Stimulated activated CD8-positive, alpha-beta memory T cell treated with anti-CD3 and anti-CD28 coated beads, Interleukin-7, amount 100 ng/mL, for 48 hours (primary cell): ENCODE measurements at regions not wholly inside any gene's neighbourhood (a gene's known extent, or its start where the extent isn't known, plus 50 kb on each side); places are given as distances from the start of the nearest gene placed in this dataset.

Source experiments
- DNase-seq, 2 donors: peaks; one replicate each; pipeline ENCODE4 v3.0.0-alpha.2; 2020; ENCODE audit warnings: low read depth in 1 of 2; ENCODE audit errors: extremely low read depth in 1 of 2

GRCh38 chr5:2303431-2304100 is 420.8 kb upstream of the IRX4 start:
- no peak for DNase-seq

- DNase-seq = no peak
Observed at GRCh38 chr5:2302169-2302568, 419.4 kb upstream of the IRX4 start.

- DNase-seq = no peak
Observed at GRCh38 chr5:2300861-2301574, 418.3 kb upstream of the IRX4 start.

GRCh38 chr5:2300421-2300820 is 417.7 kb upstream of the IRX4 start:
- no peak for DNase-seq

GRCh38 chr5:2299388-2300220 is 416.9 kb upstream of the IRX4 start:
- DNase-seq = no peak

- no peak for DNase-seq
Observed at GRCh38 chr5:2298781-2299180, 416.1 kb upstream of the IRX4 start.

GRCh38 chr5:2297991-2298390 is 415.3 kb upstream of the IRX4 start:
- DNase-seq = no peak

GRCh38 chr5:2295476-2295875 is 412.8 kb upstream of the IRX4 start:
- no peak for DNase-seq

- no peak for DNase-seq
Observed at GRCh38 chr5:2293906-2294305, 411.2 kb upstream of the IRX4 start.

GRCh38 chr5:2291146-2291840 is 408.6 kb upstream of the IRX4 start:
- no peak for DNase-seq

GRCh38 chr5:2289380-2289779 is 406.7 kb upstream of the IRX4 start:
- no peak for DNase-seq

GRCh38 chr5:2288968-2289367 is 406.2 kb upstream of the IRX4 start:
- DNase-seq = no peak

- no peak for DNase-seq
Observed at GRCh38 chr5:2288466-2288865, 405.7 kb upstream of the IRX4 start.

- no peak for DNase-seq
Observed at GRCh38 chr5:2286250-2286649, 403.5 kb upstream of the IRX4 start.

- DNase-seq = no peak
Observed at GRCh38 chr5:2284678-2285077, 402.0 kb upstream of the IRX4 start.

- DNase-seq = no peak
Observed at GRCh38 chr5:2283481-2284045, 400.8 kb upstream of the IRX4 start.

- no peak for DNase-seq
Observed at GRCh38 chr5:2282893-2283292, 400.2 kb upstream of the IRX4 start.

GRCh38 chr5:2282034-2282690 is 399.4 kb upstream of the IRX4 start:
- DNase-seq = no peak

GRCh38 chr5:2281446-2281845 is 398.7 kb upstream of the IRX4 start:
- no peak for DNase-seq

GRCh38 chr5:2280318-2280717 is 397.6 kb upstream of the IRX4 start:
- no peak for DNase-seq
